GM18873 (cell line): ENCODE measurements at regions not wholly inside any gene's neighbourhood (a gene's known extent, or its start where the extent isn't known, plus 50 kb on each side); places are given as distances from the start of the nearest gene placed in this dataset.
"Not testable (repeated sequence)": the region's sequence is repeated elsewhere in the genome, so short reads cannot be mapped to it uniquely, and the experiment has no call there.

ENCODE experiments used
- ATAC-seq: cut with Tn5 transposase; IDR thresholded peaks from one replicate; pipeline ENCODE4 v1.9.1; 2021; ENCODE audit warnings: mild to moderate bottlenecking, moderate library complexity, moderate number of reproducible peaks; ENCODE audit not compliant: unreplicated experiment, low FRiP score

GRCh38 chr4:146124023-146124680 lies 51.4 kb upstream of the LSM6 start:
- peak; percentile 82 for ATAC-seq

DNA sequence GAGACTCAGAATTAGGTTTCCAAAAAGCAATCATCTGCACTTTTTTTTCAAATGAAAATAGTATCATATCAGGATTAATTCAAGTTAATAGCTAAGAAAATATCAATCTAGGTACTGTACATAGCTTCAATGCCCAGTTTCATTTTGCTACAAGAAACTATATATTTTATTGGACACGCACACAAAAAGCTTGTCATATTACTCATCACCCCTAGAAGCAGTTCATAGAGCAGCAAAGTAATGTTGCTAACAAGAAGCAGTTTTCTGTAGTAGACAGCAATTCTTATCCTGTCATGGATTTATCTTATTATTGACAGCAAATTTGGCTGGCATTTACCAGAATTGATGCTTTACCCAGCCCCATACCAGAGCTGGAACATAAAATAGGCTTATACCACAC lies 52.3 kb upstream of the LSM6 start:
- ATAC-seq, result no peak

GRCh38 chr4:146122398-146122797 lies 53.1 kb upstream of the LSM6 start:
- no peak for ATAC-seq

DNA sequence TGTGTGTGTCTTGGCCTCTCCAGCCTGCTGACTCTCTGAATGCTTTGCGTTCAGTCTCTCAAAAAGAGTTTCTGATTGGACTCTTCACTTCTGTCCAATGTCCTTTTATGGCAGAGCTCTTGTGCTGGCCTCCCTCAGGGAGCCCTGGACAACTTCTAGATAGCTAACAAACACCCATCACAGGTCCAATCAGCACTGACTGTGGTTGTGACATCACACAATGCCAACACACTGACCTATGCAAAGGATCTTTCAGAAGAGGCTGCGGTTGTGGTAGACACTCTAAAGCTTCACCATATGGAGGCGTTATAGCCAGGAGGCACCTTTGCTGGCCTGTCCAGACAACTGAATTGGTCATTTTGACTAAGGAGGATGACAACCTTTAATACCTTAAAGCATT lies 53.8 kb upstream of the LSM6 start:
- ATAC-seq, result no peak

DNA sequence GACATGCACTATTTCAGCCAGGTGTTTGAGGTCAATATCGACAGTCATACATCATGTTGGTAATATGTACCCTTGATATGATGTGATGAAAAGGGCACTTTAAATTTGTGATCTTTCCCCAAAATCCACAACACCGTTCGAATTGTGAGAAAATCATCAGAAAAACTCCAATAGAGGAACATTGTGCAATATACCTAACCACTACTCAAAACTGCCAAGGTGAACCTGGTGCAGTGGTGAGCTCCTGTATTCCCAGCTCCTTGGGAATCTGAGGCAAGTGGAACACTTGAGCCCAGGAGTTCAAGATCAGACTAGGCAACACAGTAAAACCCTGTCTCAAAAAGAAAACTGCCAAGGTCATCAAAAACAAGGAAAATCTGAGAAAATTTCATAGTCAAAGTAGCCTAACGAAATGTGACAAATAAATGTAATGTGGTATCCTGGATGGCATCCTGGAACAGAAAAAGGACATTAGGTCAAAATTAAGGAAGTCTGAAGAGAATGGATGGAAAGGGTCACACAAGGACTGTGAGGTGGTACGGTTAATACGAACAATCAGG lies 55.6 kb upstream of the LSM6 start:
- ATAC-seq, result no peak

GRCh38 chr4:146114066-146114465 lies 61.5 kb upstream of the LSM6 start:
- no peak for ATAC-seq

- ATAC-seq, result no peak
Measured at GRCh38 chr4:146113171-146113570, 62.3 kb upstream of the LSM6 start.

- ATAC-seq, result no peak
Measured at GRCh38 chr4:146112389-146112788, 63.1 kb upstream of the LSM6 start.

- no peak for ATAC-seq
Measured at GRCh38 chr4:146110871-146111485, 64.5 kb upstream of the LSM6 start.

- no peak for ATAC-seq
Measured at GRCh38 chr4:146108756-146109155, 66.8 kb upstream of the LSM6 start.

- ATAC-seq, result no peak
Measured at GRCh38 chr4:146107587-146108240, 67.8 kb upstream of the LSM6 start.

GRCh38 chr4:146105464-146105863 lies 70.1 kb upstream of the LSM6 start:
- ATAC-seq, result no peak

DNA sequence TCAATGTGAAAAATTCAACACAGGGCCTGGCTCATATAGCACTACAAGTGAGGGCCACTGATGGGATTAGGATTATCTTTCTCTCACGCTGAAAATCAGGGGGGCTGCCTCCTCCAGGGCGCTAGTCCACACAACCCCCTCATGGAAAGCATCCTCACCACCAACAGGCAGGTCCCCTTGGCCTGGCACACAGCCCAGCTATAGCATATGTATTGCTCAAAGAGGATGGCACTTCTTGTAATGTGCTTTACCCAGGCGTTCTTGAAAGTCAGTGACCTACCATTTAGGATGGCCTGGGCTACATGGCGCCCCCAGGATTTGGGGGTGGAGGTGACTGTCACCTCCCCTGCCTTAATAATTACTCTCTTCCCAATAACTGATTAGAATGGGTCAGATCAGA lies 71.0 kb upstream of the LSM6 start:
- no peak for ATAC-seq

- not testable (repeated sequence) for ATAC-seq
Measured at GRCh38 chr4:146104052-146104451, 71.5 kb upstream of the LSM6 start.

GRCh38 chr4:146099585-146099984 lies 75.9 kb upstream of the LSM6 start:
- no peak for ATAC-seq

GRCh38 chr4:146098978-146099377 lies 76.5 kb upstream of the LSM6 start:
- ATAC-seq, result peak; percentile 51

DNA sequence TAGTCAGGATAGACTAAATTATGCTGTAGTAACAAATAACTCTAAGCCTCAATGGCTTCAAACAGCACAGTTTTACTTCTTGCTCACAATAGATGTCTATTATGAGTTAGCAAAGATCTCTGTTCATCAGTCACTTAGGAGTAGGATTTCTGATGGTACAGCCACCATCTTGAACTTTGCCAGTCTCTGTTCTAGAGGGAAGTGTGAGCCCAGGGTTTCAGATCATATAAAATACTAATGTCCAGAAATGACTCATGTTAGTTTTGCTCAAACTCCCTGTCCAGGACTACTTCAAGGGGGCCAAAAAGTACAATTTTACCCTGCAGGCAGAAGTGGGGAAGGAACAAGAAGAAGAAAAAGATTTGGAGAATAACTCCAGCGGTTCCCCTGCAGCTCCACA lies 77.1 kb upstream of the LSM6 start:
- peak; percentile 79 for ATAC-seq

DNA sequence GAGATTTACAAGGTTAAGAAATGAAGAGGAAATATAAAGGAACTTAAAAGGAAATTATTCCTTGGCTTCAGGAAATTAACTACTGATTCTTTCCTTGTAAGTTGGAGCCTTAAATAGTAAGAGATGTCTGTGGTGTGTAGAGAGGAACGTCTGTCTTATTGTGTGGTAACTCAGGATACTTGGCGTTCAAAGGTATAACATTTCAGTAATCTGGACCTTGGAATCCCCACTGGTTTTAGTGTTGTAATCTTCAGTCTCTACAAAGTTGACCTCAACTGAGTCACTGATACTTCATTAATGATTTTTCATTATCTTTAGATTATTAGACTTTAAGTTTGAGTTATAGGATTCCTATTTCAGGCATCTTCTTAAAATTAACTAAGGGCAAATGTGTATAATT lies 79.1 kb upstream of the LSM6 start:
- no peak for ATAC-seq

DNA sequence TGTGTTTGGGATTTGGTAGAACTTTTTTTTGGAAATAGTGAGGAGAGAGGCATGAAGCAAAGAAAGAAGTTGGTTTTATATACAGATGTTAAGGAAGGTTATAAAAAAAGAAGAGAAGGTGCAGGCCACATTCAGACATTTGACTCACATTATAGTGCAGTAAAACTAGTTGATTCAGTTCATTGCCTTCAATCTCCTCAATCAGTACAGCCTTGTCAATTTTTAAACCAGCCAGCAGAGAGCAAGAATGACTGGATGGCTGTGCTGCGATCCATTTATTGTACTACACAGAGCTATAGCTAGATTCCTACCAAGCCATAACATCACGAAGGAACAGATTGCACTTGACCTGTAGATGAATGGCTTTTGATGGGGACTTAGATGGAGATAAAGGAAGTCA lies 79.7 kb upstream of the LSM6 start:
- ATAC-seq, result no peak

GRCh38 chr4:146095091-146095690 lies 80.3 kb upstream of the LSM6 start:
- ATAC-seq, result no peak

- ATAC-seq, result no peak
Measured at GRCh38 chr4:146088690-146089089, 86.8 kb upstream of the LSM6 start.
